Neural cell (in vitro differentiated cells): ENCODE measurements at regions not wholly inside any gene's neighbourhood (a gene's known extent, or its start where the extent isn't known, plus 50 kb on each side); places are given as distances from the start of the nearest gene placed in this dataset.

Experiments used
- H2AFZ ChIP-seq: fragments of 200-600, 300-800 bp; sonication (generic), shearing (Covaris generic); 2 replicates; pipeline ENCODE4 v1.6.0; 2014; ENCODE audit warnings: low read depth, mild to moderate bottlenecking, antibody characterized with exemption, low read length, moderate library complexity
- H3F3A ChIP-seq: fragments of 200-600 bp; shearing (Covaris generic); 2 replicates; pipeline ENCODE4 v1.6.1; 2016; ENCODE audit warnings: mild to moderate bottlenecking, moderate library complexity, mixed read lengths, antibody characterized with exemption, low read length; ENCODE audit not compliant: insufficient read depth, poor library complexity, severe bottlenecking
- H3K27ac ChIP-seq: fragments of 200-600, 300-800 bp; sonication (generic), shearing (Covaris generic); 2 replicates; pipeline ENCODE4 v1.5.1; 2014; ENCODE audit warnings: mild to moderate bottlenecking, low read length, moderate library complexity
- H3K27me3 ChIP-seq: fragments of 300-800, 200-600 bp; sonication (generic), shearing (Covaris generic); 2 replicates; pipeline ENCODE4 v1.6.0; 2014; ENCODE audit warnings: mild to moderate bottlenecking, low read depth, low read length, moderate library complexity; ENCODE audit not compliant: insufficient read depth
- H3K36me3 ChIP-seq: fragments of 300-800, 200-600 bp; sonication (generic), shearing (Covaris generic); 2 replicates; pipeline ENCODE4 v1.5.1; 2014; ENCODE audit warnings: mild to moderate bottlenecking, antibody characterized with exemption, low read length, moderate library complexity; ENCODE audit not compliant: insufficient read depth
- H3K4me2 ChIP-seq: fragments of 300-800, 200-600 bp; sonication (generic), shearing (Covaris generic); 2 replicates; pipeline ENCODE4 v1.6.0; 2014; ENCODE audit warnings: mild to moderate bottlenecking, low read length
- H3K4me3 ChIP-seq: fragments of 300-800, 200-600 bp; sonication (generic), shearing (Covaris generic); 2 replicates; pipeline ENCODE4 v1.5.1; 2014; ENCODE audit warnings: mild to moderate bottlenecking, low read length, moderate library complexity
- H3K79me2 ChIP-seq: fragments of 200-600 bp; shearing (Covaris generic); replicated peaks from 2 replicates; pipeline ENCODE4 v1.6.0; 2014; ENCODE audit warnings: mild to moderate bottlenecking, low read length, moderate library complexity; ENCODE audit not compliant: insufficient read depth
- H3K9ac ChIP-seq: fragments of 300-800, 200-600 bp; sonication (generic), shearing (Covaris generic); 2 replicates; pipeline ENCODE4 v1.6.1; 2016; ENCODE audit warnings: mild to moderate bottlenecking, low read length, mixed read lengths
- H3K9me2 ChIP-seq: fragments of 200-600 bp; shearing (Covaris generic); 2 replicates; pipeline ENCODE4 v1.6.1; 2016; ENCODE audit warnings: mild to moderate bottlenecking, low read length, mixed read lengths; ENCODE audit not compliant: insufficient read depth
- H3K9me3 ChIP-seq: fragments of 200-600, 300-800 bp; sonication (generic), shearing (Covaris generic); 2 replicates; pipeline ENCODE4 v1.6.1; 2016; ENCODE audit warnings: mild to moderate bottlenecking, mixed run types, low read length, moderate library complexity, mixed read lengths
- H4K20me1 ChIP-seq: fragments of 200-600 bp; shearing (Covaris generic); 2 replicates; pipeline ENCODE4 v1.6.1; 2016; ENCODE audit warnings: mild to moderate bottlenecking, mixed run types; ENCODE audit not compliant: insufficient read depth
- EP300 ChIP-seq: fragments of 450-650 bp; conservative IDR thresholded peaks from 2 replicates; pipeline ENCODE4 v1.6.1; 2014; ENCODE audit warnings: antibody characterized with exemption, mild to moderate bottlenecking, moderate library complexity; ENCODE audit not compliant: poor library complexity, severe bottlenecking
- EZH2 ChIP-seq: fragments of 200-600, 300-800 bp; shearing (Covaris generic), sonication (generic); IDR thresholded peaks from 2 replicates; pipeline ENCODE4 v1.6.1; 2014; ENCODE audit warnings: antibody characterized with exemption, low read length, borderline replicate concordance, mild to moderate bottlenecking; ENCODE audit not compliant: insufficient read depth, poor library complexity, severe bottlenecking
- MXI1 ChIP-seq: fragments of 450-650 bp; conservative IDR thresholded peaks from 2 replicates; pipeline ENCODE4 v1.6.1; 2014; ENCODE audit warnings: antibody characterized with exemption, mild to moderate bottlenecking; ENCODE audit not compliant: poor library complexity, severe bottlenecking
- POLR2AphosphoS5 ChIP-seq: IDR thresholded peaks from 2 replicates; pipeline ENCODE4 v1.6.1; 2012
- RAD21 ChIP-seq: fragments of 450-650 bp; conservative IDR thresholded peaks from 2 replicates; pipeline ENCODE4 v1.6.1; 2014; ENCODE audit warnings: antibody characterized with exemption, mild to moderate bottlenecking, moderate library complexity
- REST ChIP-seq: IDR thresholded peaks from 2 replicates; pipeline ENCODE4 v1.6.1; 2012; ENCODE audit warnings: borderline replicate concordance
- SMC3 ChIP-seq: fragments of 450-650 bp; conservative IDR thresholded peaks from 2 replicates; pipeline ENCODE4 v1.6.1; 2014; ENCODE audit warnings: antibody characterized with exemption, mild to moderate bottlenecking, moderate library complexity; ENCODE audit not compliant: poor library complexity
- TAF1 ChIP-seq: IDR thresholded peaks from 2 replicates; pipeline ENCODE4 v1.6.1; 2012; ENCODE audit warnings: low read depth
- TF ChIP-seq, protein P1 (sequence below): fragments of 450-650 bp; IDR thresholded peaks from 2 replicates; pipeline ENCODE4 v1.5.1; 2014; ENCODE audit warnings: antibody characterized with exemption, mild to moderate bottlenecking, moderate library complexity; ENCODE audit not compliant: poor library complexity, severe bottlenecking

DNA sequence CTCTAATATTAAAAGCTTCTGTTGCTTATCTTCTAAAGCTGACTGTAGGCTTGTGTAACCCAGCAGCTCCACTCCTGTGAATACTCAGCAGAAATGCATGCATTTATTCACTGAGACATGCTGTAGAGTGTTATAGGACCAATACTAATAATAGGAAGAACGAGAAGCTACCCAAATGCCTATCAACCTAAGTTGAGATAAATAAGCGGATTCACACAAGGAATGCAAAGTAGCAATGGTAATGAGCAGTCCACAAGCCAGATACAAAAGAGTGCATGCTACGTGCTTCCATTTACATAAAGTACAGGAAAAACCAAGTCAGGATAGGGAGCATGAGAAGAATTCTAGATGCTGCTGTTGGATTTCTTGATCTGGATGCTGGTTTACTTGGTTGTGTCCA, 155.9 kb downstream of the AASDH start:
- Histone ChIP-seq H3K79me2 (no peaks in the 10 kb centered on the region), H3K4me2 (no peak overlapping the region), H3K9me2 (no peaks in the 10 kb centered on the region), H3K27me3 (no peaks in the 10 kb centered on the region), H2AFZ (no peak overlapping the region), H3K9me3 (peaks cover 4% of the 10 kb centered on the region), H4K20me1 (no peaks in the 10 kb centered on the region), H3K4me3 (no peak overlapping the region), H3K9ac (no peak overlapping the region), H3K27ac (no peak overlapping the region), H3K36me3 (no peaks in the 10 kb centered on the region), H3F3A (no peaks in the 10 kb centered on the region)
- TF ChIP-seq, protein P1, sequence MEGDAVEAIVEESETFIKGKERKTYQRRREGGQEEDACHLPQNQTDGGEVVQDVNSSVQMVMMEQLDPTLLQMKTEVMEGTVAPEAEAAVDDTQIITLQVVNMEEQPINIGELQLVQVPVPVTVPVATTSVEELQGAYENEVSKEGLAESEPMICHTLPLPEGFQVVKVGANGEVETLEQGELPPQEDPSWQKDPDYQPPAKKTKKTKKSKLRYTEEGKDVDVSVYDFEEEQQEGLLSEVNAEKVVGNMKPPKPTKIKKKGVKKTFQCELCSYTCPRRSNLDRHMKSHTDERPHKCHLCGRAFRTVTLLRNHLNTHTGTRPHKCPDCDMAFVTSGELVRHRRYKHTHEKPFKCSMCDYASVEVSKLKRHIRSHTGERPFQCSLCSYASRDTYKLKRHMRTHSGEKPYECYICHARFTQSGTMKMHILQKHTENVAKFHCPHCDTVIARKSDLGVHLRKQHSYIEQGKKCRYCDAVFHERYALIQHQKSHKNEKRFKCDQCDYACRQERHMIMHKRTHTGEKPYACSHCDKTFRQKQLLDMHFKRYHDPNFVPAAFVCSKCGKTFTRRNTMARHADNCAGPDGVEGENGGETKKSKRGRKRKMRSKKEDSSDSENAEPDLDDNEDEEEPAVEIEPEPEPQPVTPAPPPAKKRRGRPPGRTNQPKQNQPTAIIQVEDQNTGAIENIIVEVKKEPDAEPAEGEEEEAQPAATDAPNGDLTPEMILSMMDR = no peak
- no peak for TF ChIP-seq REST
- no peak for TF ChIP-seq SMC3
- no peak for TF ChIP-seq EZH2
- TF ChIP-seq TAF1 = no peak
- TF ChIP-seq POLR2AphosphoS5 = no peak
- TF ChIP-seq RAD21 = no peak
- TF ChIP-seq MXI1 = no peak
- no peak for TF ChIP-seq EP300

GRCh38 chr4:56229947-56230346, 157.3 kb downstream of the AASDH start:
- no peak overlapping the region for H2AFZ ChIP-seq
- peaks cover 4% of the 10 kb centered on the region for H3K9me3 ChIP-seq
- H3K36me3 ChIP-seq = no peaks in the 10 kb centered on the region
- no peak overlapping the region for H3K27ac ChIP-seq
- no peaks in the 10 kb centered on the region for H3K9me2 ChIP-seq
- no peak overlapping the region for H3K9ac ChIP-seq
- TF ChIP-seq POLR2AphosphoS5 (no peak), SMC3 (no peak), EZH2 (no peak), EP300 (no peak), REST (no peak), MXI1 (no peak), TAF1 (no peak)
- TF ChIP-seq, protein P1 = no peak
- no peaks in the 10 kb centered on the region for H4K20me1 ChIP-seq
- no peaks in the 10 kb centered on the region for H3K79me2 ChIP-seq
- H3K27me3 ChIP-seq = no peaks in the 10 kb centered on the region
- no peak overlapping the region for H3K4me2 ChIP-seq
- no peaks in the 10 kb centered on the region for H3F3A ChIP-seq
- no peak overlapping the region for H3K4me3 ChIP-seq
